ENCODE measurements at regions not wholly inside any gene's neighbourhood (a gene's known extent, or its start where the extent isn't known, plus 50 kb on each side); places are given as distances from the start of the nearest gene placed in this dataset.

GRCh38 chr5:124606543-124606942 lies 139.9 kb downstream of the ZNF608 start:
- Histone ChIP-seq H3K9ac (ENCODE audit: control insufficient read depth, extremely low read depth, insufficient read depth, low read length) (no peak overlapping the region), H3K9me1 (ENCODE audit: control insufficient read depth, extremely low read depth, insufficient read depth, low read length) (no peaks in the 10 kb centered on the region), H3K9me3 (ENCODE audit: control insufficient read depth, low read depth, low read length) (no peaks in the 10 kb centered on the region), H3K4me1 (ENCODE audit: control insufficient read depth, extremely low read depth, insufficient read depth, low read length) (no peaks in the 10 kb centered on the region), H4K20me1 (ENCODE audit: control insufficient read depth, extremely low read depth, insufficient read depth, low read length) (no peaks in the 10 kb centered on the region), H2AFZ (ENCODE audit: control insufficient read depth, low read length) (no peak overlapping the region), H3K36me3 (ENCODE audit: control insufficient read depth in 2 of 2, extremely low read depth in 1 of 2, insufficient read depth in 2 of 2, low read length in 2 of 2) (no peaks in the 10 kb centered on the region), H3K27ac (ENCODE audit: control insufficient read depth, insufficient read depth, low read length) (no peak overlapping the region), H3K27me3 (ENCODE audit: control insufficient read depth, extremely low read depth, insufficient read depth, low read length) (no peaks in the 10 kb centered on the region), H3K79me2 (ENCODE audit: control insufficient read depth, insufficient read depth, low read length) (no peaks in the 10 kb centered on the region), H3K4me3 (ENCODE audit: control insufficient read depth in 2 of 3, extremely low read depth in 1 of 3, insufficient read depth in 2 of 3, low read depth in 1 of 3, low read length in 3 of 3) (no peak overlapping the region), H3K4me2 (ENCODE audit: control insufficient read depth, extremely low read depth, insufficient read depth, low read depth, low read length) (no peak overlapping the region)
- TF ChIP-seq CTCF (optimal IDR thresholded peaks at IDR 0.05 in 1 of 3, IDR thresholded peaks at IDR 0.05 in 1 of 3, conservative IDR thresholded peaks at IDR 0.05 in 1 of 3; ENCODE audit: extremely low read depth in 1 of 3, insufficient read depth in 2 of 3, low read length in 3 of 3) (no peak), EZH2 (IDR thresholded peaks at IDR 0.05; ENCODE audit: low read length) (no peak)
- DNase-seq (ENCODE audit: low read depth, low spot score) (no peak), FAIRE-seq (no peak)
- dilution Hi-C loops (cut with MboI; ENCODE audit: extremely low pct_ligation_motif_present, low sequenced_read_pairs): no loop called here

GRCh38 chr5:124606093-124606492 lies 140.3 kb downstream of the ZNF608 start:
- no peak overlapping the region for H3K4me3 ChIP-seq (ENCODE audit: control insufficient read depth in 2 of 3, extremely low read depth in 1 of 3, insufficient read depth in 2 of 3, low read depth in 1 of 3, low read length in 3 of 3)
- no peak overlapping the region for H3K4me2 ChIP-seq (ENCODE audit: control insufficient read depth, extremely low read depth, insufficient read depth, low read depth, low read length)
- dilution Hi-C loops (cut with MboI; ENCODE audit: extremely low pct_ligation_motif_present, low sequenced_read_pairs): no loop called here
- H4K20me1 ChIP-seq (ENCODE audit: control insufficient read depth, extremely low read depth, insufficient read depth, low read length): no peaks in the 10 kb centered on the region
- no peak for DNase-seq (ENCODE audit: low read depth, low spot score)
- no peak overlapping the region for H2AFZ ChIP-seq (ENCODE audit: control insufficient read depth, low read length)
- no peak overlapping the region for H3K9ac ChIP-seq (ENCODE audit: control insufficient read depth, extremely low read depth, insufficient read depth, low read length)
- no peaks in the 10 kb centered on the region for H3K27me3 ChIP-seq (ENCODE audit: control insufficient read depth, extremely low read depth, insufficient read depth, low read length)
- H3K9me3 ChIP-seq (ENCODE audit: control insufficient read depth, low read depth, low read length): no peaks in the 10 kb centered on the region
- no peaks in the 10 kb centered on the region for H3K4me1 ChIP-seq (ENCODE audit: control insufficient read depth, extremely low read depth, insufficient read depth, low read length)
- H3K36me3 ChIP-seq (ENCODE audit: control insufficient read depth in 2 of 2, extremely low read depth in 1 of 2, insufficient read depth in 2 of 2, low read length in 2 of 2): no peaks in the 10 kb centered on the region
- H3K27ac ChIP-seq (ENCODE audit: control insufficient read depth, insufficient read depth, low read length): no peak overlapping the region
- no peaks in the 10 kb centered on the region for H3K79me2 ChIP-seq (ENCODE audit: control insufficient read depth, insufficient read depth, low read length)
- FAIRE-seq: no peak
- no peaks in the 10 kb centered on the region for H3K9me1 ChIP-seq (ENCODE audit: control insufficient read depth, extremely low read depth, insufficient read depth, low read length)
- no peak for TF ChIP-seq CTCF (optimal IDR thresholded peaks at IDR 0.05 in 1 of 3, IDR thresholded peaks at IDR 0.05 in 1 of 3, conservative IDR thresholded peaks at IDR 0.05 in 1 of 3; ENCODE audit: extremely low read depth in 1 of 3, insufficient read depth in 2 of 3, low read length in 3 of 3)
- no peak for TF ChIP-seq EZH2 (IDR thresholded peaks at IDR 0.05; ENCODE audit: low read length)

Measured in keratinocyte (primary cell).